PFSK-1 (cell line): ENCODE measurements at regions not wholly inside any gene's neighbourhood (a gene's known extent, or its start where the extent isn't known, plus 50 kb on each side); places are given as distances from the start of the nearest gene placed in this dataset.

Source experiments
- FOXP2 ChIP-seq: optimal IDR thresholded peaks from 2 replicates; pipeline ENCODE3; 2011; ENCODE audit warnings: borderline replicate concordance, control low read depth, inconsistent platforms; ENCODE audit not compliant: insufficient read depth; ENCODE audit errors: extremely low read length, extremely low read depth
- POLR2AphosphoS5 ChIP-seq: IDR thresholded peaks from 2 replicates; pipeline ENCODE4 v1.6.1; 2012; ENCODE audit warnings: low read depth, mild to moderate bottlenecking, control low read depth, low read length, moderate library complexity
- REST ChIP-seq, 2 experiments: IDR thresholded peaks; 2 replicates each; pipeline versions ENCODE4 v1.6.1 to v1.8.0; 2011 to 2012; ENCODE audit warnings: low read depth in 2 of 2, low read length in 2 of 2, control low read depth in 1 of 2, inconsistent platforms in 1 of 2, mild to moderate bottlenecking in 1 of 2, moderate library complexity in 1 of 2; ENCODE audit not compliant: insufficient read depth in 1 of 2
- SIN3A ChIP-seq: IDR thresholded peaks from 2 replicates; pipeline ENCODE4 v1.6.1; 2012; ENCODE audit warnings: mild to moderate bottlenecking, low read length, moderate library complexity, borderline replicate concordance; ENCODE audit not compliant: insufficient read depth
- TAF1 ChIP-seq: IDR thresholded peaks from 2 replicates; pipeline ENCODE4 v1.6.1; 2012; ENCODE audit warnings: low read length, control low read depth, borderline replicate concordance; ENCODE audit not compliant: insufficient read depth

GRCh38 chr5:90338712-90339372 lies 70.7 kb downstream of the CETN3 start:
- TF ChIP-seq REST (IDR thresholded peaks at IDR 0.05; ENCODE audit: insufficient read depth in 1 of 2, low read depth in 2 of 2, low read length in 2 of 2) (no peak), TAF1 (no peak), FOXP2 (no peak), POLR2AphosphoS5 (no peak), SIN3A (no peak)

GRCh38 chr5:90337449-90338052 lies 72.0 kb downstream of the CETN3 start:
- TF ChIP-seq FOXP2 (no peak), REST (IDR thresholded peaks at IDR 0.05; ENCODE audit: insufficient read depth in 1 of 2, low read depth in 2 of 2, low read length in 2 of 2) (no peak), POLR2AphosphoS5 (no peak), SIN3A (no peak), TAF1 (no peak)

DNA sequence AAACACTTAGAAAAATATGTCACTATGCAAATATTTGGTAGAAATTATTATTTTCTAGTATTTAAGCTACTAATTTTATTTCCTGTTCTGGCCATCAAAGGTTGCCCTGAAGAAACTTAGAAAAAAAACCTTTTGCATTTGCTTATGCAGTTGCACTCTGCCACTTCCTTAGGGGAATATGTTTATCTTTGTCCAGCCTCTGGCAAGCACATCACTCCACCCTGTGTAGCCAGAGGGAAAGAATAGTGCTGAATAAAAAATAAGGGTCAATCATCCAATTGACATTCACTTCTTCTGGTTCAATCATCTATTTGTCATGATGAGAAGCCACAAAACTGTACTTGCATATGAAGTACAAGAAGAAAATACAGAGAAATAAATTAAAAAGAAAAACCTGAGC lies 72.8 kb downstream of the CETN3 start:
- TF ChIP-seq TAF1, result no peak
- TF ChIP-seq POLR2AphosphoS5, result no peak
- no peak for TF ChIP-seq SIN3A
- TF ChIP-seq FOXP2, result no peak
- TF ChIP-seq REST (IDR thresholded peaks at IDR 0.05; ENCODE audit: insufficient read depth in 1 of 2, low read depth in 2 of 2, low read length in 2 of 2), result no peak

GRCh38 chr5:90334741-90335140 lies 74.8 kb downstream of the CETN3 start:
- TF ChIP-seq TAF1 (no peak), SIN3A (no peak), FOXP2 (no peak), POLR2AphosphoS5 (no peak), REST (IDR thresholded peaks at IDR 0.05; ENCODE audit: insufficient read depth in 1 of 2, low read depth in 2 of 2, low read length in 2 of 2) (no peak)

GRCh38 chr5:90329911-90330310 lies 79.6 kb downstream of the CETN3 start:
- TF ChIP-seq TAF1 (no peak), FOXP2 (no peak), REST (IDR thresholded peaks at IDR 0.05; ENCODE audit: insufficient read depth in 1 of 2, low read depth in 2 of 2, low read length in 2 of 2) (no peak), POLR2AphosphoS5 (no peak), SIN3A (no peak)
